Gastrocnemius medialis (tissue), 4 donors: ENCODE measurements at regions not wholly inside any gene's neighbourhood (a gene's known extent, or its start where the extent isn't known, plus 50 kb on each side); places are given as distances from the start of the nearest gene placed in this dataset.

Source experiments
- POLR2A ChIP-seq, 2 donors: fragments of 450-650 bp; IDR thresholded peaks; one replicate each; pipeline ENCODE4 v1.6.1; 2017; ENCODE audit warnings: antibody characterized with exemption in 2 of 2, mild to moderate bottlenecking in 2 of 2, moderate library complexity in 2 of 2
- TF ChIP-seq, protein P1 (sequence below), 5 experiments: fragments of 450-650 bp in 3 of 5; fragments of 200-600 bp in 2 of 5; sonication (generic) in 2 of 5; IDR thresholded peaks in 4 of 5; conservative IDR thresholded peaks in 1 of 5; 1 replicate in 4 of 5; 2 replicates in 1 of 5; pipeline ENCODE4 v1.5.1; 2016 to 2019; ENCODE audit warnings: antibody characterized with exemption in 5 of 5, mild to moderate bottlenecking in 3 of 5, moderate library complexity in 3 of 5

DNA sequence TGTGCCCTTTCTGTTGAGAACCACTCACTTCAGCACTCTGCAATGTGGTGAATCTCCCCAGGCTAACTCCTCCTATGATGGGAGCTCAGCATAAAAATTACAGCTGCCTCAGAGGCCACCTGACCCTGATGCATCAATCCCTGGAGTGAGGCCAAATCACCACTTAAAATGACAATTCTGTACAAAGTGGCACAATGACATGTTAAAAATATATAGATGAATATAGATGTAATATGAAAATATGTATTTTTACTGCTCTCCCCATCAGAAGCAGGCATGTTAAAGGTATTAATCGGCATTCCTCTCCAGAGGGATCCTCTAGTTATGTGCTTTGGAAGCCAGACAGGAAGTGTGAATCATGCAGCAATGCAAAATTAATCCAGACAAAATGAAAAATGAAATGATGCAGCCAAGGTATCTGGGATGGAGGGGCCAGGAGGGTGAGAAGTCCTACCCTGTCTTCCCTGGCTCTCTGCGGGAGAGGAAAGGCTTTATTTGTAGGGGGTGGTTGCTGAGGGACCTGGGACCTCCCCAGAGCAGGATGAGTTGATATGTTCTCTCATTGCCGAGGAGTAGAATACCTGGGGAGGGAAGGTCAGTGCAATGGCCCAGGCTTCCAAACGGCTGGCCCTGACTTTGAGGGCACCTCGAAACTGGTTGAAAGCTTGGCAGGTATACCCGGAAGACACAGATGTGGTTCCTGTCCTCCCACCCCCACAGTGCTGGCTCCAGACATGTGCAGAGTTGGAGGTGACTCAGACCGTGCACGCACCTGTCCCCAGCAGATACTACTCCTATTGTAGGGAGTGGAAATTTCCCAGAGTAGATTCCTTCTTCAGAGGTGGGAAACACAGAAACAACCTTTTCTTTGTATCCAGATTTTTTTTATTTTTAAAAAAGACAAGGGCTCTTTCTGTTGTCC, 347.9 kb upstream of the NCAM1 start:
- TF ChIP-seq, protein P1, sequence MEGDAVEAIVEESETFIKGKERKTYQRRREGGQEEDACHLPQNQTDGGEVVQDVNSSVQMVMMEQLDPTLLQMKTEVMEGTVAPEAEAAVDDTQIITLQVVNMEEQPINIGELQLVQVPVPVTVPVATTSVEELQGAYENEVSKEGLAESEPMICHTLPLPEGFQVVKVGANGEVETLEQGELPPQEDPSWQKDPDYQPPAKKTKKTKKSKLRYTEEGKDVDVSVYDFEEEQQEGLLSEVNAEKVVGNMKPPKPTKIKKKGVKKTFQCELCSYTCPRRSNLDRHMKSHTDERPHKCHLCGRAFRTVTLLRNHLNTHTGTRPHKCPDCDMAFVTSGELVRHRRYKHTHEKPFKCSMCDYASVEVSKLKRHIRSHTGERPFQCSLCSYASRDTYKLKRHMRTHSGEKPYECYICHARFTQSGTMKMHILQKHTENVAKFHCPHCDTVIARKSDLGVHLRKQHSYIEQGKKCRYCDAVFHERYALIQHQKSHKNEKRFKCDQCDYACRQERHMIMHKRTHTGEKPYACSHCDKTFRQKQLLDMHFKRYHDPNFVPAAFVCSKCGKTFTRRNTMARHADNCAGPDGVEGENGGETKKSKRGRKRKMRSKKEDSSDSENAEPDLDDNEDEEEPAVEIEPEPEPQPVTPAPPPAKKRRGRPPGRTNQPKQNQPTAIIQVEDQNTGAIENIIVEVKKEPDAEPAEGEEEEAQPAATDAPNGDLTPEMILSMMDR (IDR thresholded peaks at IDR 0.05 in 4 of 5, conservative IDR thresholded peaks at IDR 0.05 in 1 of 5): no peak
- no peak for TF ChIP-seq POLR2A (IDR thresholded peaks at IDR 0.05)
